Osteocyte (in vitro differentiated cells): ENCODE measurements at regions not wholly inside any gene's neighbourhood (a gene's known extent, or its start where the extent isn't known, plus 50 kb on each side); places are given as distances from the start of the nearest gene placed in this dataset.

ENCODE experiments used
- DNase-seq: peaks from one replicate; pipeline ENCODE4 v3.0.0; 2021; ENCODE audit warnings: mixed read lengths; ENCODE audit not compliant: unreplicated experiment; ENCODE audit errors: extremely low spot score
- H3K27ac Mint-ChIP-seq: one replicate; pipeline ENCODE4 v1.8.0; 2021; ENCODE audit warnings: mild to moderate bottlenecking, mixed read lengths; ENCODE audit not compliant: unreplicated experiment
- H3K27me3 Mint-ChIP-seq: one replicate; pipeline ENCODE4 v1.8.0; 2021; ENCODE audit warnings: mixed read lengths; ENCODE audit not compliant: unreplicated experiment
- H3K36me3 Mint-ChIP-seq: one replicate; pipeline ENCODE4 v1.8.0; 2021; ENCODE audit warnings: mixed read lengths; ENCODE audit not compliant: unreplicated experiment
- H3K4me1 Mint-ChIP-seq: one replicate; pipeline ENCODE4 v1.8.0; 2021; ENCODE audit warnings: mixed read lengths; ENCODE audit not compliant: unreplicated experiment
- H3K4me3 Mint-ChIP-seq: one replicate; pipeline ENCODE4 v1.8.0; 2021; ENCODE audit warnings: mild to moderate bottlenecking, moderate library complexity, mixed read lengths; ENCODE audit not compliant: unreplicated experiment
- H3K9me3 Mint-ChIP-seq: one replicate; pipeline ENCODE4 v1.8.0; 2021; ENCODE audit warnings: mixed read lengths; ENCODE audit not compliant: unreplicated experiment
- CTCF ChIP-seq: fragments of 200-600 bp; sonication (generic); IDR thresholded peaks from 2 replicates; pipeline ENCODE4 v1.5.0; 2021; ENCODE audit warnings: antibody characterized with exemption, mild to moderate bottlenecking, moderate library complexity

GRCh38 chr22:48520884-48521588 lies 1306.6 kb downstream of the BRD1 start:
- no peak overlapping the region for H3K4me3 Mint-ChIP-seq
- no peak for DNase-seq
- no peaks in the 10 kb centered on the region for H3K4me1 Mint-ChIP-seq

GRCh38 chr22:48520207-48520606 lies 1307.5 kb downstream of the BRD1 start:
- Mint-ChIP-seq H3K27ac (no peak overlapping the region), H3K9me3 (no peaks in the 10 kb centered on the region)

More at GRCh38 chr22:48520884-48521588, 1306.6 kb downstream of the BRD1 start:
- Mint-ChIP-seq H3K9me3 (no peaks in the 10 kb centered on the region), H3K36me3 (peaks cover 2% of the 10 kb centered on the region), H3K27ac (no peak overlapping the region), H3K27me3 (no peaks in the 10 kb centered on the region)
- no peak for TF ChIP-seq CTCF

GRCh38 chr22:48517039-48518030 lies 1310.3 kb downstream of the BRD1 start:
- H3K9me3 Mint-ChIP-seq: no peaks in the 10 kb centered on the region

More at GRCh38 chr22:48520207-48520606, 1307.5 kb downstream of the BRD1 start:
- Mint-ChIP-seq H3K36me3 (peaks cover 2% of the 10 kb centered on the region), H3K4me1 (no peaks in the 10 kb centered on the region), H3K4me3 (no peak overlapping the region), H3K27me3 (no peaks in the 10 kb centered on the region)
- DNase-seq: no peak
- TF ChIP-seq CTCF: no peak

GRCh38 chr22:48516571-48516970 lies 1311.1 kb downstream of the BRD1 start:
- H3K4me3 Mint-ChIP-seq: no peak overlapping the region
- no peak for TF ChIP-seq CTCF
- H3K9me3 Mint-ChIP-seq: no peaks in the 10 kb centered on the region
- H3K27me3 Mint-ChIP-seq: no peaks in the 10 kb centered on the region
- no peaks in the 10 kb centered on the region for H3K4me1 Mint-ChIP-seq
- no peak for DNase-seq
- no peak overlapping the region for H3K27ac Mint-ChIP-seq
- no peaks in the 10 kb centered on the region for H3K36me3 Mint-ChIP-seq

More at GRCh38 chr22:48517039-48518030, 1310.3 kb downstream of the BRD1 start:
- Mint-ChIP-seq H3K4me3 (no peak overlapping the region), H3K27ac (no peak overlapping the region), H3K4me1 (no peaks in the 10 kb centered on the region), H3K27me3 (no peaks in the 10 kb centered on the region), H3K36me3 (no peaks in the 10 kb centered on the region)
- DNase-seq: no peak
- TF ChIP-seq CTCF: peak; percentile 27
